Adrenal gland (tissue), 9 donors: ENCODE measurements at regions not wholly inside any gene's neighbourhood (a gene's known extent, or its start where the extent isn't known, plus 50 kb on each side); places are given as distances from the start of the nearest gene placed in this dataset.

ENCODE experiments used
- DNase-seq, 7 donors: peaks; one replicate each; pipeline ENCODE4 v3.0.0-alpha.2; 2019 to 2020
- H3K27ac ChIP-seq, 5 donors: fragments of 200-600 bp; sonication (generic) in 4 of 5; 1 replicate in 3 of 5; 2 replicates in 2 of 5; pipeline versions ENCODE4 v1.5.1 to v1.8.0; 2016 to 2020; ENCODE audit warnings: mild to moderate bottlenecking in 1 of 5
- H3K27me3 ChIP-seq: fragments of 200-600 bp; 2 replicates; pipeline ENCODE4 v1.8.0; 2021
- H3K36me3 ChIP-seq, 2 donors: fragments of 200-600 bp; replicated peaks in 1 of 2; 1 replicate in 1 of 2; 2 replicates in 1 of 2; pipeline versions ENCODE4 v1.5.1 to v1.8.0; 2018 to 2022
- H3K4me1 ChIP-seq, 2 donors: fragments of 200-600 bp; replicated peaks in 1 of 2; 1 replicate in 1 of 2; 2 replicates in 1 of 2; pipeline versions ENCODE4 v1.5.1 to v1.8.0; 2018 to 2021
- H3K4me3 ChIP-seq, 4 donors: fragments of 200-600 bp; sonication (generic) in 3 of 4; one replicate each; pipeline ENCODE4 v1.5.1; 2016 to 2018
- H3K9me3 ChIP-seq, 3 donors: fragments of 200-600 bp; sonication (generic) in 1 of 3; replicated peaks in 1 of 3; 1 replicate in 2 of 3; 2 replicates in 1 of 3; pipeline versions ENCODE4 v1.5.1 to v1.8.0; 2016 to 2021
- CTCF ChIP-seq, 6 experiments: fragments of 450-650 bp in 4 of 6; fragments of 200-600 bp in 2 of 6; sonication (generic) in 1 of 6; IDR thresholded peaks; 1 replicate in 5 of 6; 2 replicates in 1 of 6; pipeline versions ENCODE4 v1.5.1 to v1.8.0; 2016 to 2021; ENCODE audit warnings: antibody characterized with exemption in 6 of 6, mild to moderate bottlenecking in 2 of 6, moderate library complexity in 1 of 6
- POLR2A ChIP-seq, 2 donors: fragments of 450-650 bp; IDR thresholded peaks; one replicate each; pipeline ENCODE4 v1.6.1; 2017; ENCODE audit warnings: antibody characterized with exemption in 2 of 2, mild to moderate bottlenecking in 2 of 2, moderate library complexity in 1 of 2
- WGBS, 4 donors: extraction: QIAGEN DNeasy Blood & Tissue Kit in 2 of 4; methylation state at CpG; one replicate each; pipeline versions ENCODE4 v1.1.5 to v1.1.7; 2013 to 2017; 5-methylcytosine and 5-hydroxymethylcytosine counted together
- intact Hi-C, 2 donors: fragments of 100-400 bp; cut with DNase I; formaldehyde crosslinking; loops; one replicate each; pipeline versions ENCODE4 v1.14.1 to v1.15.0; 2022 to 2023
- donor health status: healthy with polysubstance abuse.
- donor health status: Bipolar disorder and iron deficiency.
- donor health status: DM: yes; HTN: yes; CAD: no.
- donor health status: DM: no; HTN: no; CAD: no.
- donor health status: DM: no; HTN: no; CAD: no.

- Histone ChIP-seq H3K36me3 (no peaks in the 10 kb centered on the region), H3K4me3 (no peak overlapping the region), H3K9me3 (no peaks in the 10 kb centered on the region), H3K27ac (no peak overlapping the region), H3K4me1 (no peaks in the 10 kb centered on the region), H3K27me3 (no peaks in the 10 kb centered on the region)
- TF ChIP-seq POLR2A (IDR thresholded peaks at IDR 0.05) (no peak), CTCF (IDR thresholded peaks at IDR 0.05) (no peak)
- DNase-seq: no peak
- intact Hi-C loops: no loop called here
- 74 to 88% (median 85%) methylated on average over 7 of the region's 7 CpGs for WGBS, 4 donors
Observed at GRCh38 chr14:97445367-97445766, 648.2 kb downstream of the VRK1 start.

- Histone ChIP-seq H3K36me3 (no peaks in the 10 kb centered on the region), H3K4me1 (no peaks in the 10 kb centered on the region), H3K27ac (no peak overlapping the region), H3K9me3 (no peaks in the 10 kb centered on the region), H3K4me3 (no peak overlapping the region), H3K27me3 (no peaks in the 10 kb centered on the region)
- no peak for TF ChIP-seq POLR2A (IDR thresholded peaks at IDR 0.05)
- DNase-seq: no peak
- intact Hi-C loops: no loop called here
- WGBS, 4 donors: 85 to 91% (median 89%) methylated on average over 4 of the region's 4 CpGs
Observed at GRCh38 chr14:97446087-97446486, 648.9 kb downstream of the VRK1 start.

GRCh38 chr14:97452314-97452713, 655.1 kb downstream of the VRK1 start:
- Histone ChIP-seq H3K4me1 (no peaks in the 10 kb centered on the region), H3K9me3 (no peaks in the 10 kb centered on the region), H3K4me3 (no peak overlapping the region), H3K36me3 (no peaks in the 10 kb centered on the region), H3K27ac (no peak overlapping the region), H3K27me3 (no peaks in the 10 kb centered on the region)
- no peak for DNase-seq
- intact Hi-C loops: no loop called here
- TF ChIP-seq POLR2A (IDR thresholded peaks at IDR 0.05): no peak
- TF ChIP-seq CTCF (IDR thresholded peaks at IDR 0.05): no peak

- Histone ChIP-seq H3K27ac (no peak overlapping the region), H3K4me3 (no peak overlapping the region), H3K27me3 (no peaks in the 10 kb centered on the region), H3K36me3 (no peaks in the 10 kb centered on the region), H3K4me1 (no peaks in the 10 kb centered on the region), H3K9me3 (no peaks in the 10 kb centered on the region)
- no peak for DNase-seq
- intact Hi-C loops: no loop called here
- 86 to 92% (median 89%) methylated on average over 2 of the region's 2 CpGs for WGBS, 4 donors
- TF ChIP-seq POLR2A (IDR thresholded peaks at IDR 0.05): no peak
Observed at GRCh38 chr14:97453991-97454390, 656.8 kb downstream of the VRK1 start.

DNA sequence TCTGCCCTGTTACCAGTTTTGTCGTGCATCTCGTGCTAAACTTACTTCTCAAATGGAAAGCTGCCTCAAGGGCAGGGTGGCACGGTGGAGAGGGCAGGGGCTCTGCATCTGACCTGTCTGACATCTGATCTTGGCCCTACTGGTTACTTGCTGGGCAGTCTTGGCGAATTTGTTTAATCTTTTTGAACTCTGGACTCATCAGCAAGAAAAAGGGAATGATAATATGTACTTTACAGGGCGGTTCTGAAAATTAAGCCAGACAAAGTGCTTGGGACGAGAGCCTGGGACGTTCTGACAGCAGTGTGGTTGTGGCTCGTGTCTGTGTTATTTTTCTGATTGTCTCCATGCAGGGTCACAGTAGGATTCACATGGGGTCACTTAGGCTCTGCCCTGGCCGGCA, 659.3 kb downstream of the VRK1 start:
- no peaks in the 10 kb centered on the region for H3K27me3 ChIP-seq
- H3K27ac ChIP-seq: no peak overlapping the region
- H3K9me3 ChIP-seq: no peaks in the 10 kb centered on the region
- no peaks in the 10 kb centered on the region for H3K36me3 ChIP-seq
- no peak overlapping the region for H3K4me3 ChIP-seq
- intact Hi-C loops: no loop called here
- no peaks in the 10 kb centered on the region for H3K4me1 ChIP-seq
- no peak for DNase-seq
- WGBS, 4 donors: 71 to 80% (median 77%) methylated on average over 7 to 9 of the region's 9 CpGs
- TF ChIP-seq CTCF (IDR thresholded peaks at IDR 0.05) (no peak), POLR2A (IDR thresholded peaks at IDR 0.05) (no peak)
